SK-N-SH (cell line): ENCODE measurements at regions not wholly inside any gene's neighbourhood (a gene's known extent, or its start where the extent isn't known, plus 50 kb on each side); places are given as distances from the start of the nearest gene placed in this dataset.

Experiments
- CTCF ChIA-PET: fragments of 300-600, 350-600 bp; formaldehyde crosslinking; extraction: SDS; loops from one replicate; lab custom pipeline; 2021; lab: Yijun Ruan, JAX
- POLR2A ChIA-PET: fragments of 350-600 bp; sonication (Branson Sonifier 250); formaldehyde crosslinking; extraction: SDS; loops from one replicate; lab custom pipeline; 2020; ENCODE audit warnings: antibody characterized with exemption, inconsistent platforms; lab: Yijun Ruan, JAX
- DNase-seq: peaks from one replicate; pipeline ENCODE4 v3.0.0; 2012
- H2AFZ ChIP-seq: fragments of 200-600 bp; sonication (generic); 2 replicates; pipeline ENCODE4 v1.8.1; 2016; ENCODE audit warnings: antibody characterized with exemption, mild to moderate bottlenecking, low read depth
- H3F3A ChIP-seq: fragments of 200-600 bp; sonication (generic); replicated peaks from 2 replicates; pipeline ENCODE3; 2016; ENCODE audit warnings: antibody characterized with exemption, mild to moderate bottlenecking; ENCODE audit not compliant: insufficient read depth
- H3K27ac ChIP-seq, 2 experiments: fragments of 200-500 bp in 1 of 2; fragments of 200-600 bp in 1 of 2; sonication (Bioruptor generic) in 1 of 2; sonication (generic), shearing (Covaris generic) in 1 of 2; 2 replicates each; pipeline versions ENCODE4 v1.5.1 to v1.6.1; 2014 to 2016; ENCODE audit warnings: low read depth in 2 of 2, inconsistent platforms in 1 of 2, low read length in 1 of 2, mild to moderate bottlenecking in 1 of 2, mixed read lengths in 1 of 2
- H3K27me3 ChIP-seq: fragments of 200-600 bp; sonication (generic), shearing (Covaris generic); 2 replicates; pipeline ENCODE4 v1.6.1; 2016; ENCODE audit warnings: mixed run types; ENCODE audit not compliant: insufficient read depth
- H3K36me3 ChIP-seq, 2 experiments: fragments of 200-500 bp in 1 of 2; fragments of 200-600 bp in 1 of 2; sonication (Bioruptor generic) in 1 of 2; sonication (generic) in 1 of 2; replicated peaks in 1 of 2; 2 replicates each; pipeline versions ENCODE3 to v1.5.1; 2014 to 2016; ENCODE audit warnings: low read length in 1 of 2, mild to moderate bottlenecking in 1 of 2; ENCODE audit not compliant: insufficient read depth in 2 of 2, control insufficient read depth in 1 of 2
- H3K4me1 ChIP-seq, 2 experiments: fragments of 200-500 bp in 1 of 2; fragments of 200-600 bp in 1 of 2; sonication (Bioruptor generic) in 1 of 2; sonication (generic), shearing (Covaris generic) in 1 of 2; 2 replicates each; pipeline versions ENCODE4 v1.5.1 to v1.6.1; 2014 to 2016; ENCODE audit warnings: low read depth in 1 of 2, low read length in 1 of 2, mixed run types in 1 of 2; ENCODE audit not compliant: insufficient read depth in 2 of 2, control insufficient read depth in 1 of 2
- H3K4me2 ChIP-seq: fragments of 200-600 bp; sonication (generic), shearing (Covaris generic); 2 replicates; pipeline ENCODE4 v1.6.1; 2017; ENCODE audit warnings: mixed run types
- H3K4me3 ChIP-seq, 2 experiments: fragments of 200-500 bp in 1 of 2; fragments of 200-600 bp in 1 of 2; sonication (Bioruptor generic) in 1 of 2; sonication (generic), shearing (Covaris generic) in 1 of 2; 2 replicates each; pipeline versions ENCODE4 v1.5.1 to v1.8.1; 2014 to 2016; ENCODE audit warnings: low read depth in 2 of 2, inconsistent platforms in 1 of 2, low read length in 1 of 2, mild to moderate bottlenecking in 1 of 2, mixed read lengths in 1 of 2, moderate library complexity in 1 of 2
- H3K79me2 ChIP-seq: fragments of 200-600 bp; sonication (generic); 2 replicates; pipeline ENCODE4 v1.8.1; 2017; ENCODE audit warnings: mild to moderate bottlenecking; ENCODE audit not compliant: insufficient read depth
- H3K9ac ChIP-seq: fragments of 200-600 bp; sonication (generic); 2 replicates; pipeline ENCODE4 v1.6.1; 2017; ENCODE audit warnings: mixed run types
- H3K9me2 ChIP-seq: fragments of 200-600 bp; sonication (generic); 2 replicates; pipeline ENCODE4 v1.6.1; 2017; ENCODE audit warnings: mixed run types
- H3K9me3 ChIP-seq: fragments of 200-600 bp; sonication (generic); 2 replicates; pipeline ENCODE4 v1.6.1; 2017; ENCODE audit warnings: mixed run types, mild to moderate bottlenecking, moderate library complexity
- H4K20me1 ChIP-seq: fragments of 200-600 bp; sonication (generic); 2 replicates; pipeline ENCODE4 v1.6.1; 2017; ENCODE audit warnings: mild to moderate bottlenecking, mixed run types; ENCODE audit not compliant: insufficient read depth
- CHD2 ChIP-seq: fragments of 150-350 bp; IDR thresholded peaks from 2 replicates; pipeline ENCODE4 v1.6.1; 2018; ENCODE audit warnings: low read length; ENCODE audit not compliant: partially characterized antibody
- JUND ChIP-seq: IDR thresholded peaks from 2 replicates; pipeline ENCODE4 v1.4.0; 2012
- NFIC ChIP-seq: IDR thresholded peaks from 2 replicates; pipeline ENCODE4 v1.4.0; 2012; ENCODE audit warnings: borderline replicate concordance
- NRF1 ChIP-seq: IDR thresholded peaks from 2 replicates; pipeline ENCODE4 v1.6.1; 2012; ENCODE audit warnings: low read depth, mild to moderate bottlenecking, low read length
- POLR2AphosphoS5 ChIP-seq: IDR thresholded peaks from 2 replicates; pipeline ENCODE4 v1.6.1; 2012; ENCODE audit warnings: low read depth, low read length
- RCOR1 ChIP-seq: fragments of 150-350 bp; IDR thresholded peaks from 2 replicates; pipeline ENCODE4 v1.6.1; 2017; ENCODE audit warnings: antibody characterized with exemption, low read length
- REST ChIP-seq: IDR thresholded peaks from 2 replicates; pipeline ENCODE4 v1.6.1; 2012; ENCODE audit warnings: mild to moderate bottlenecking, low read depth, low read length, moderate library complexity
- RFX5 ChIP-seq: IDR thresholded peaks from 2 replicates; pipeline ENCODE4 v1.6.1; 2012; ENCODE audit warnings: mild to moderate bottlenecking, improper control_type of control experiment, low read length
- SIN3A ChIP-seq: IDR thresholded peaks from 2 replicates; pipeline ENCODE4 v1.6.1; 2012; ENCODE audit warnings: low read depth, mild to moderate bottlenecking, low read length, moderate library complexity, borderline replicate concordance
- SMC3 ChIP-seq: IDR thresholded peaks from 2 replicates; pipeline ENCODE4 v1.6.1; 2012; ENCODE audit warnings: low read depth, low read length, improper control_type of control experiment
- TEAD4 ChIP-seq: IDR thresholded peaks from 2 replicates; pipeline ENCODE4 v1.4.0; 2012; ENCODE audit warnings: mild to moderate bottlenecking, borderline replicate concordance; ENCODE audit not compliant: insufficient read depth
- WGBS: methylation state at CpG from one replicate; pipeline ENCODE4 v1.1.6; 2017; ENCODE audit warnings: low lambda C conversion rate; 5-methylcytosine and 5-hydroxymethylcytosine counted together
- TF ChIP-seq, protein P1 (sequence below): fragments of 150-350 bp; IDR thresholded peaks from 2 replicates; pipeline ENCODE4 v1.6.1; 2017; ENCODE audit warnings: antibody characterized with exemption, low read length, low read depth, borderline replicate concordance

DNA sequence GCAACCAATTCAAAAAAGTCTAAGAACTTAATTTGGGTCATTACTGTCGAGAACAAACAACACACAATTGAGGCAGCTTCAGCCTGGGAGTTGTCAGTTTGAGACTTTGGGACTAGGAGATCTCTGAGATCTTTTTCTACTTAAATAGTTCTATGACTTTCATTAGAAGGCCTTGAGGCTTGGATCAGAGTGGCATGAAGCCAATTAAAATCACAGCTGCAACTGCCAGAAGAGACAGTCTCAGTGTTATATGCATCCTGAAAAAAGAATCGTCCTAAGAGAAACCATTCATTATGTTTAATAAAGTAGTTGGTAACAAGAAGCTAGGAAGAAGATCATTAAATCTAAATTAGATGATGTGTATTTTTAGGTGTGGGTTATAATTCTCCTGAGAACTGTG lies 170.8 kb upstream of the RASSF8 start:
- no peak overlapping the region for H3K27ac ChIP-seq
- DNase-seq = no peak
- CTCF ChIA-PET = interaction anchor here (1.4 to 2.3 kb wide), 2 partner anchors 27 to 171 kb away, joined by 3 to 5 read pairs; partner anchors contain the start of gene RASSF8
- no peaks in the 10 kb centered on the region for H3K9me2 ChIP-seq
- H3F3A ChIP-seq = no peaks in the 10 kb centered on the region
- TF ChIP-seq NRF1 = no peak
- no peak overlapping the region for H3K4me2 ChIP-seq
- no peak overlapping the region for H2AFZ ChIP-seq
- POLR2A ChIA-PET = no interaction called here
- WGBS = 90% methylated on average over 2 of the region's 2 CpGs
- H3K9me3 ChIP-seq = no peaks in the 10 kb centered on the region
- H3K9ac ChIP-seq = no peak overlapping the region
- no peaks in the 10 kb centered on the region; a peak in 2 of 4 replicates for H3K4me1 ChIP-seq
- H3K79me2 ChIP-seq = no peaks in the 10 kb centered on the region
- H3K4me3 ChIP-seq = no peak overlapping the region
- H3K36me3 ChIP-seq = no peaks in the 10 kb centered on the region
- no peaks in the 10 kb centered on the region for H4K20me1 ChIP-seq
- no peaks in the 10 kb centered on the region for H3K27me3 ChIP-seq

- no peak for DNase-seq
These were observed 169.6 kb upstream of the RASSF8 start for GRCh38 chr12:25788707-25789442.

More at GRCh38 chr12:25788707-25789442, 169.6 kb upstream of the RASSF8 start:
- H3K27ac ChIP-seq = peak overlapping the region in 1 of 2 experiments; percentile 48; a peak in 2 of 4 replicates
- no peaks in the 10 kb centered on the region for H3K79me2 ChIP-seq
- no peaks in the 10 kb centered on the region for H3K27me3 ChIP-seq
- H3F3A ChIP-seq = no peaks in the 10 kb centered on the region
- no peak overlapping the region for H3K4me2 ChIP-seq
- H3K9ac ChIP-seq = no peak overlapping the region
- POLR2A ChIA-PET = no interaction called here
- H3K9me3 ChIP-seq = no peaks in the 10 kb centered on the region
- H4K20me1 ChIP-seq = no peaks in the 10 kb centered on the region
- H3K4me1 ChIP-seq = no peaks in the 10 kb centered on the region; a peak in 2 of 4 replicates
- TF ChIP-seq SMC3 = no peak
- TF ChIP-seq POLR2AphosphoS5 = no peak
- no peak for TF ChIP-seq REST
- TF ChIP-seq, protein P1, sequence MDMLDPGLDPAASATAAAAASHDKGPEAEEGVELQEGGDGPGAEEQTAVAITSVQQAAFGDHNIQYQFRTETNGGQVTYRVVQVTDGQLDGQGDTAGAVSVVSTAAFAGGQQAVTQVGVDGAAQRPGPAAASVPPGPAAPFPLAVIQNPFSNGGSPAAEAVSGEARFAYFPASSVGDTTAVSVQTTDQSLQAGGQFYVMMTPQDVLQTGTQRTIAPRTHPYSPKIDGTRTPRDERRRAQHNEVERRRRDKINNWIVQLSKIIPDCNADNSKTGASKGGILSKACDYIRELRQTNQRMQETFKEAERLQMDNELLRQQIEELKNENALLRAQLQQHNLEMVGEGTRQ = no peak
- TF ChIP-seq RFX5 = no peak
- no peak for TF ChIP-seq SIN3A
- no peak for TF ChIP-seq TEAD4
- TF ChIP-seq CHD2 = no peak
- no peak for TF ChIP-seq NFIC
- TF ChIP-seq RCOR1 = no peak
- no peak for TF ChIP-seq JUND
- 76% methylated on average over 1 of the region's 1 CpG for WGBS
- no peaks in the 10 kb centered on the region for H3K9me2 ChIP-seq
- CTCF ChIA-PET = interaction anchor here (0.8 to 2.3 kb wide), 3 partner anchors 26 to 196 kb away, joined by 3 to 5 read pairs (median 3); partner anchors contain the start of gene RASSF8
- no peak overlapping the region for H2AFZ ChIP-seq
- H3K4me3 ChIP-seq = no peak overlapping the region
- H3K36me3 ChIP-seq = no peaks in the 10 kb centered on the region
